Gastrocnemius medialis (tissue), 4 donors: ENCODE measurements at regions not wholly inside any gene's neighbourhood (a gene's known extent, or its start where the extent isn't known, plus 50 kb on each side); places are given as distances from the start of the nearest gene placed in this dataset.
"Not testable (repeated sequence)": the region's sequence is repeated elsewhere in the genome, so short reads cannot be mapped to it uniquely, and the experiment has no call there.

Source experiments
- ATAC-seq, 2 donors: fragments of 150-250 bp; one replicate each; pipeline ENCODE4 v1.9.1; 2016
- DNase-seq, 2 donors: peaks; one replicate each; pipeline ENCODE4 v3.0.0-alpha.2; 2019
- H3K27ac ChIP-seq, 4 donors: fragments of 200-600 bp; sonication (generic); 1 replicate in 1 of 4; 2 replicates in 3 of 4; pipeline ENCODE4 v1.5.1; 2016 to 2018; ENCODE audit warnings: mild to moderate bottlenecking in 2 of 4, moderate library complexity in 1 of 4
- H3K27me3 ChIP-seq, 3 donors: fragments of 200-600 bp; sonication (generic) in 2 of 3; 1 replicate in 1 of 3; 2 replicates in 2 of 3; pipeline versions ENCODE4 v1.5.1 to v1.6.0; 2016 to 2019; ENCODE audit warnings: mild to moderate bottlenecking in 1 of 3, moderate library complexity in 1 of 3
- H3K36me3 ChIP-seq, 2 donors: fragments of 200-600 bp; sonication (generic) in 1 of 2; one replicate each; pipeline ENCODE4 v1.5.1; 2017 to 2018
- H3K4me1 ChIP-seq, 2 donors: fragments of 200-600 bp; sonication (generic) in 1 of 2; one replicate each; pipeline ENCODE4 v1.5.1; 2016 to 2017; ENCODE audit warnings: mild to moderate bottlenecking in 2 of 2
- H3K4me3 ChIP-seq, 4 donors: fragments of 200-600 bp; sonication (generic) in 3 of 4; 1 replicate in 1 of 4; 2 replicates in 3 of 4; pipeline ENCODE4 v1.5.1; 2016 to 2019; ENCODE audit warnings: mild to moderate bottlenecking in 2 of 4
- H3K9me3 ChIP-seq, 3 donors: fragments of 200-600 bp; sonication (generic) in 2 of 3; 1 replicate in 1 of 3; 2 replicates in 2 of 3; pipeline ENCODE4 v1.5.1; 2016 to 2019
- CTCF ChIP-seq, 5 experiments: fragments of 450-650 bp in 3 of 5; fragments of 200-600 bp in 2 of 5; sonication (generic) in 2 of 5; IDR thresholded peaks in 4 of 5; conservative IDR thresholded peaks in 1 of 5; 1 replicate in 4 of 5; 2 replicates in 1 of 5; pipeline ENCODE4 v1.5.1; 2016 to 2019; ENCODE audit warnings: antibody characterized with exemption in 5 of 5, mild to moderate bottlenecking in 3 of 5, moderate library complexity in 3 of 5
- POLR2A ChIP-seq, 2 donors: fragments of 450-650 bp; IDR thresholded peaks; one replicate each; pipeline ENCODE4 v1.6.1; 2017; ENCODE audit warnings: antibody characterized with exemption in 2 of 2, mild to moderate bottlenecking in 2 of 2, moderate library complexity in 2 of 2
- in situ Hi-C, 4 donors: fragments of 200-750 bp; cut with MboI; loops; one replicate each; pipeline versions ENCODE4 v1.15.0 to v1.8.0; 2017; ENCODE audit warnings: low sequenced_read_pairs in 4 of 4
- intact Hi-C: fragments of 100-400 bp; cut with DNase I; formaldehyde crosslinking; loops from one replicate; pipeline ENCODE4 v1.15.1; 2023; ENCODE audit warnings: low total_unique reads

DNA sequence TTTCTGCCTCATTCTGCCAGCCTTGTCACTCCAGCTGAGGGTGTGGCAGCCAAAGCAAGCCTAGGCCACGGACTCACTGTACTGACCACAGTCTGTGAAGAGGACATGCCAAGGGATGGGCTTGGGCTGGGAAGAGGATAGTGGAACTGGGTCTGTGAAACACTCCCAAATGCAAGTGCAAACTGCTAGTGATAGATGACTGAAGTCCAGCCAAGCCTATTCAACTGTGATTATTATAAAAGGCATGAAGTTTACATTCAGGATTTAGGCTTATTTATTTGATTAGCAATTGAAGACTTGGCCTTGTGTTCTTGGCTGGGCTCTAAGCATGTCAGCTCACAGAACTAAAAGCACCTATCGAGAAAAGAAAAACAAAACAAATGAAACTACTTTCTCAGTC, 84.9 kb upstream of the UBE2E1 start:
- intact Hi-C loops (no loop called here), in situ Hi-C loops (no loop called here)
- Histone ChIP-seq H3K27me3 (no peaks in the 10 kb centered on the region), H3K4me3 (no peak overlapping the region), H3K4me1 (no peaks in the 10 kb centered on the region), H3K9me3 (no peaks in the 10 kb centered on the region), H3K36me3 (no peaks in the 10 kb centered on the region), H3K27ac (no peak overlapping the region)
- DNase-seq (no peak), ATAC-seq (no peak)
- TF ChIP-seq CTCF (IDR thresholded peaks at IDR 0.05 in 4 of 5, conservative IDR thresholded peaks at IDR 0.05 in 1 of 5) (no peak), POLR2A (IDR thresholded peaks at IDR 0.05) (no peak)

GRCh38 chr3:23723141-23723540, 82.6 kb upstream of the UBE2E1 start:
- DNase-seq (no peak), ATAC-seq (no peak)
- H3K9me3 ChIP-seq, result no peaks in the 10 kb centered on the region
- H3K4me1 ChIP-seq, result no peaks in the 10 kb centered on the region
- TF ChIP-seq POLR2A (IDR thresholded peaks at IDR 0.05) (no peak), CTCF (IDR thresholded peaks at IDR 0.05 in 4 of 5, conservative IDR thresholded peaks at IDR 0.05 in 1 of 5) (no peak)
- intact Hi-C loops, result no loop called here
- H3K27ac ChIP-seq, result no peak overlapping the region
- no peaks in the 10 kb centered on the region for H3K36me3 ChIP-seq
- no peak overlapping the region for H3K4me3 ChIP-seq
- in situ Hi-C loops, result no loop called here
- H3K27me3 ChIP-seq, result no peaks in the 10 kb centered on the region

DNA sequence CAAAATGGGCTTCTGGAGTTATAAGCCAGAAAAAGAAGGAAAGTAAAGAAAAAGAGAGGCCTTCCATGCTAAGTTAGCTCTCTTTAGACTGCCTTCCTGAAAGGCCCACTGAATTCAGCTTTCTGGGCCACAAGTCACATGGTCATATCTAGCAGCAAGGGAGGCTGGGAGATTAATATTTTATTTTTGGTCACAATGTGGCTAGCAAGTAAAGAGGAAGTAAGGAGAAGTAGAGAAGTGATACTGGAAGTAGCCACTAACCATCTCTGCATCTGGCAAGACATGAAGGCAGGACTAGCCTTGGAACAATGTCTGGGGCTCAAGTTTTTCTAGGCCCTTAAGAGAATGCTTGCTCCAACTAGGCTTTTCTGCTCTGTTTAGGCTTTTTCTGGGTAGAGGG, 81.8 kb upstream of the UBE2E1 start:
- in situ Hi-C loops (no loop called here), intact Hi-C loops (no loop called here)
- no peaks in the 10 kb centered on the region for H3K9me3 ChIP-seq
- no peak overlapping the region for H3K27ac ChIP-seq
- H3K4me3 ChIP-seq, result no peak overlapping the region
- no peak for TF ChIP-seq POLR2A (IDR thresholded peaks at IDR 0.05)
- no peak for TF ChIP-seq CTCF (IDR thresholded peaks at IDR 0.05 in 4 of 5, conservative IDR thresholded peaks at IDR 0.05 in 1 of 5)
- no peaks in the 10 kb centered on the region for H3K4me1 ChIP-seq
- no peaks in the 10 kb centered on the region for H3K36me3 ChIP-seq
- DNase-seq (no peak), ATAC-seq (no peak)
- H3K27me3 ChIP-seq, result no peaks in the 10 kb centered on the region

DNA sequence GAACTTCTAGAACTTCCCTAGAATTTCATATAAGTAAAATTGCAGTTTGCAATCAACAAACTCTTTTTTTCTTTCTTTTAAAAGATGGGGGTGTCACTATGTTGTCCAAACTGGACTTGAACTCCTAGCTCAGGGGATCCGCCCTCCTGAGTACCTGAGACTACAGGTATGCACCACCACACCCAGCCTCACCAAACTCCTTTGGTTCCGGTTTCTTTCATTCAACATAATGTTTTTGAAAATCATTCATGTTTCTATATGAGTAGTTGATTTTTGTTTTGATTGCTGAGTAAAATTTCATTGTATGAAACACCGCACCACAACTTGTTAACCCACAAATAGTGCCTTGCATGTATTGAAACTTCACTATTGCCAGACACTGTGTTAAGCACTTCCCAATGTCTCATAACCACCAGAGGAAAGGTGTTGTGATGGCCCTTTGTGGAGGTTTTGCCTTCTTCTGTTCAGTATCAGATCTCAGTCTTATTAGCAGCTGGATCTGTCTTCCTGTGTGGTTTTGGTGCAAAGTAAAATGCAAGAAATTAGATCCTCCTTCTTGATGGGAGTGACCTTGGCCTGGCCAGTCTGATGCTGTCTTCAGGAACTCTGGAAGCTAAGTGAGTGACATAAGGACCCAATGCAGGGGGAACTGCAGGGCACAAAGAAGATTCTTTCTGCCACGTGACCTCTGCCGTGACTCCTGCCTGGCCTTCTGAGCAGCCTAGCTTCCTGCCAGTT, 78.8 kb upstream of the UBE2E1 start:
- Histone ChIP-seq H3K36me3 (no peaks in the 10 kb centered on the region), H3K27me3 (no peaks in the 10 kb centered on the region), H3K27ac (no peak overlapping the region), H3K4me3 (no peak overlapping the region), H3K9me3 (no peaks in the 10 kb centered on the region), H3K4me1 (no peaks in the 10 kb centered on the region)
- intact Hi-C loops (no loop called here), in situ Hi-C loops (no loop called here)
- ATAC-seq (no peak), DNase-seq (no peak)
- TF ChIP-seq POLR2A (IDR thresholded peaks at IDR 0.05) (no peak), CTCF (IDR thresholded peaks at IDR 0.05 in 4 of 5, conservative IDR thresholded peaks at IDR 0.05 in 1 of 5) (no peak)

DNA sequence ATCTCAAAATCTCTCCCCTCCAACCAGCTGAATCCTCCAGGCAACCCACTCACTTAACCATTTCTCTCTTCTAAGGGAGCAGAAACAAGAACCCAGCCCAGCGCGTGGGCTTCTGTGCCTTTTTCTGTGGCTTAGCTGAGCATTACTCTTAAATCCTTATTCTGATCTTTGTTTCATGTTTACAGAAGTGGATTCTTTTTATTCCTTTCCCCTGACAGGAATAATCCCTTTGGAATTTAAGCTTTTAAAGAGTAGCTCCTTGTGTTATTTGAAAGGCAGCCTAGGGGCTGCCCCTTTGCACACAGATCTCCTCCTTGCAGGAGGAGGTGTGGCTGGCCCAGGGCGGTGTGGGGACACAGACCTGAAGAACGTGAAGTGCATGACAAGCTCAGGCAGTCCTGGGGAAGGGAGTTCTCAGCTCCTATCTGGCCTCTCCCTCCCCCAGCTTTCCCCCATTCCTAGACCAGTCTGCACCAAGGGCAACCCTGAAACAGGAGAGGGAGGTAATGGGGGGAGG, 77.1 kb upstream of the UBE2E1 start:
- H3K27ac ChIP-seq, result no peak overlapping the region
- in situ Hi-C loops (no loop called here), intact Hi-C loops (no loop called here)
- H3K4me3 ChIP-seq, result no peak overlapping the region
- no peaks in the 10 kb centered on the region for H3K4me1 ChIP-seq
- H3K36me3 ChIP-seq, result no peaks in the 10 kb centered on the region
- H3K27me3 ChIP-seq, result no peaks in the 10 kb centered on the region
- no peak for DNase-seq
- no peak for ATAC-seq
- TF ChIP-seq POLR2A (IDR thresholded peaks at IDR 0.05) (no peak), CTCF (IDR thresholded peaks at IDR 0.05 in 4 of 5, conservative IDR thresholded peaks at IDR 0.05 in 1 of 5) (no peak)
- no peaks in the 10 kb centered on the region for H3K9me3 ChIP-seq

GRCh38 chr3:23729362-23729761, 76.4 kb upstream of the UBE2E1 start:
- ATAC-seq, intact Hi-C loops, H3K4me3 ChIP-seq, in situ Hi-C loops, H3K27me3 ChIP-seq, H3K27ac ChIP-seq, H3K9me3 ChIP-seq, DNase-seq, H3K4me1 ChIP-seq, H3K36me3 ChIP-seq: not testable (repeated sequence)
